Neuronal stem cell (in vitro differentiated cells): ENCODE measurements at regions not wholly inside any gene's neighbourhood (a gene's known extent, or its start where the extent isn't known, plus 50 kb on each side); places are given as distances from the start of the nearest gene placed in this dataset.

Experiments used
- DNase-seq: peaks from one replicate; pipeline ENCODE4 v3.0.0-alpha.2; 2013; ENCODE audit warnings: low spot score
- H2AFZ ChIP-seq: one replicate; pipeline ENCODE4 v1.6.1; 2013; ENCODE audit warnings: mild to moderate bottlenecking, low read length, inconsistent platforms
- H2AK5ac ChIP-seq: 2 replicates; pipeline ENCODE4 v1.6.1; 2013; ENCODE audit warnings: low read depth, mild to moderate bottlenecking, inconsistent platforms, low read length, moderate library complexity, mixed read lengths
- H2BK120ac ChIP-seq: 2 replicates; pipeline ENCODE4 v1.6.1; 2013; ENCODE audit warnings: low read depth, mild to moderate bottlenecking, inconsistent platforms, low read length, moderate library complexity, mixed read lengths
- H2BK12ac ChIP-seq: one replicate; pipeline ENCODE4 v1.6.1; 2013; ENCODE audit warnings: low read length, inconsistent platforms
- H2BK15ac ChIP-seq: 2 replicates; pipeline ENCODE4 v1.6.1; 2013; ENCODE audit warnings: mild to moderate bottlenecking, low read length, inconsistent platforms, mixed read lengths
- H2BK5ac ChIP-seq: one replicate; pipeline ENCODE4 v1.6.1; 2013; ENCODE audit warnings: inconsistent platforms, mild to moderate bottlenecking, low read length, moderate library complexity
- H3K14ac ChIP-seq: one replicate; pipeline ENCODE4 v1.6.1; 2013; ENCODE audit warnings: low read length, inconsistent platforms
- H3K18ac ChIP-seq: 2 replicates; pipeline ENCODE4 v1.6.1; 2013; ENCODE audit warnings: low read length, inconsistent platforms
- H3K23ac ChIP-seq: 2 replicates; pipeline ENCODE4 v1.6.1; 2013; ENCODE audit warnings: low read depth, mild to moderate bottlenecking, mixed read lengths, low read length, inconsistent platforms; ENCODE audit not compliant: poor library complexity
- H3K27ac ChIP-seq: replicated peaks from 3 replicates; pipeline ENCODE4 v1.5.1; 2013; ENCODE audit warnings: low read length, inconsistent platforms
- H3K27me3 ChIP-seq, 3 experiments: 2 replicates each; pipeline ENCODE4 v1.6.1; 2013; ENCODE audit warnings: low read length in 3 of 3, mild to moderate bottlenecking in 2 of 3, inconsistent platforms in 1 of 3, low read depth in 1 of 3, mixed read lengths in 1 of 3, moderate library complexity in 1 of 3; ENCODE audit not compliant: control insufficient read depth in 3 of 3, insufficient read depth in 3 of 3
- H3K36me3 ChIP-seq, 2 donors: replicated peaks in 1 of 2; 2 replicates each; pipeline ENCODE4 v1.6.1; 2013; ENCODE audit warnings: low read length in 2 of 2; ENCODE audit not compliant: control insufficient read depth in 2 of 2, insufficient read depth in 2 of 2
- H3K4ac ChIP-seq: 2 replicates; pipeline ENCODE4 v1.6.1; 2013; ENCODE audit warnings: inconsistent platforms, mild to moderate bottlenecking, low read length, moderate library complexity
- H3K4me1 ChIP-seq, 2 donors: 1 replicate in 1 of 2; 2 replicates in 1 of 2; pipeline ENCODE4 v1.6.1; 2013; ENCODE audit warnings: low read length in 2 of 2, low read depth in 1 of 2; ENCODE audit not compliant: control insufficient read depth in 2 of 2, insufficient read depth in 1 of 2
- H3K4me2 ChIP-seq: one replicate; pipeline ENCODE4 v1.6.1; 2013; ENCODE audit warnings: mild to moderate bottlenecking, low read length, inconsistent platforms; ENCODE audit not compliant: insufficient read depth, poor library complexity, severe bottlenecking
- H3K4me3 ChIP-seq, 2 donors: 2 replicates each; pipeline ENCODE4 v1.5.1; 2013; ENCODE audit warnings: low read length in 2 of 2, mild to moderate bottlenecking in 2 of 2, inconsistent platforms in 1 of 2, moderate library complexity in 1 of 2
- H3K79me1 ChIP-seq: one replicate; pipeline ENCODE4 v1.6.1; 2013; ENCODE audit warnings: low read depth, mild to moderate bottlenecking, inconsistent platforms, low read length, moderate library complexity
- H3K9ac ChIP-seq: one replicate; pipeline ENCODE4 v1.6.1; 2013; ENCODE audit warnings: mild to moderate bottlenecking, low read depth, low read length, inconsistent platforms; ENCODE audit not compliant: poor library complexity
- H3K9me3 ChIP-seq, 2 donors: replicated peaks in 1 of 2; 2 replicates each; pipeline versions ENCODE3 to v1.6.1; 2013; ENCODE audit warnings: low read length in 2 of 2, mild to moderate bottlenecking in 2 of 2, inconsistent platforms in 1 of 2, low read depth in 1 of 2, mixed read lengths in 1 of 2, moderate library complexity in 1 of 2; ENCODE audit not compliant: control insufficient read depth in 2 of 2, insufficient read depth in 1 of 2
- H4K8ac ChIP-seq: one replicate; pipeline ENCODE4 v1.6.1; 2013; ENCODE audit warnings: low read depth, mild to moderate bottlenecking, inconsistent platforms, low read length, moderate library complexity
- H4K91ac ChIP-seq: one replicate; pipeline ENCODE4 v1.6.1; 2013; ENCODE audit warnings: low read length, low read depth, mild to moderate bottlenecking, inconsistent platforms; ENCODE audit not compliant: poor library complexity
- WGBS, 2 donors: extraction: QIAGEN DNeasy Blood & Tissue Kit; methylation state at CpG; one replicate each; pipeline ENCODE4 v1.1.7; 2013; ENCODE audit warnings: missing lambda C conversion rate in 2 of 2, mixed read lengths in 1 of 2; ENCODE audit not compliant: insufficient read length in 2 of 2, insufficient replicate concordance in 1 of 2; ENCODE audit errors: extremely low coverage in 2 of 2; 5-methylcytosine and 5-hydroxymethylcytosine counted together

GRCh38 chr5:18828351-18828750 lies 1159.6 kb downstream of the CDH18 start:
- Histone ChIP-seq H3K18ac (no peak overlapping the region), H4K91ac (no peak overlapping the region), H3K4me1 (peaks cover 0 to 2% of the 10 kb centered on the region in 2 donors), H3K4ac (no peak overlapping the region), H3K9me3 (peaks cover 0 to 2% of the 10 kb centered on the region in 2 donors), H3K4me2 (no peak overlapping the region), H3K27me3 (no peaks in the 10 kb centered on the region), H3K14ac (no peak overlapping the region), H3K4me3 (no peak overlapping the region), H2AK5ac (no peak overlapping the region), H2BK15ac (no peak overlapping the region), H2BK12ac (no peak overlapping the region), H4K8ac (no peak overlapping the region), H2AFZ (no peak overlapping the region), H2BK120ac (no peak overlapping the region), H3K23ac (no peak overlapping the region), H3K79me1 (no peaks in the 10 kb centered on the region), H3K27ac (no peak overlapping the region), H3K36me3 (no peaks in the 10 kb centered on the region), H3K9ac (no peak overlapping the region), H2BK5ac (no peak overlapping the region)
- DNase-seq: no peak
- WGBS, 2 donors: no CpG with 5 or more reads among the region's 1 CpG

GRCh38 chr5:18829539-18829938 lies 1158.5 kb downstream of the CDH18 start:
- H3K4me1 ChIP-seq: peaks cover 0 to 2% of the 10 kb centered on the region in 2 donors
- H3K9ac ChIP-seq: no peak overlapping the region
- no CpG with 5 or more reads among the region's 3 CpGs for WGBS, 2 donors
- no peaks in the 10 kb centered on the region for H3K27me3 ChIP-seq
- H3K14ac ChIP-seq: no peak overlapping the region
- H3K36me3 ChIP-seq: no peaks in the 10 kb centered on the region
- H2BK120ac ChIP-seq: no peak overlapping the region
- H4K8ac ChIP-seq: no peak overlapping the region
- H3K4me2 ChIP-seq: no peak overlapping the region
- H2BK12ac ChIP-seq: no peak overlapping the region
- no peak for DNase-seq
- no peak overlapping the region for H2BK5ac ChIP-seq
- no peak overlapping the region for H3K18ac ChIP-seq
- H2AK5ac ChIP-seq: no peak overlapping the region
- peaks cover 0 to 2% of the 10 kb centered on the region in 2 donors for H3K9me3 ChIP-seq
- H3K27ac ChIP-seq: no peak overlapping the region
- H3K4ac ChIP-seq: no peak overlapping the region
- no peak overlapping the region for H2BK15ac ChIP-seq
- H4K91ac ChIP-seq: no peak overlapping the region
- H3K79me1 ChIP-seq: no peaks in the 10 kb centered on the region
- no peak overlapping the region for H2AFZ ChIP-seq
- H3K4me3 ChIP-seq: no peak overlapping the region
- no peak overlapping the region for H3K23ac ChIP-seq

GRCh38 chr5:18850216-18850615 lies 1137.8 kb downstream of the CDH18 start:
- Histone ChIP-seq H2BK12ac (no peak overlapping the region), H3K9ac (no peak overlapping the region), H3K4me1 (peaks cover 0 to 4% of the 10 kb centered on the region in 2 donors), H2BK15ac (no peak overlapping the region), H3K4me2 (no peak overlapping the region), H3K14ac (no peak overlapping the region), H3K9me3 (no peaks in the 10 kb centered on the region), H4K91ac (no peak overlapping the region), H3K23ac (no peak overlapping the region), H2BK5ac (no peak overlapping the region), H3K4ac (no peak overlapping the region), H3K27me3 (no peaks in the 10 kb centered on the region), H2AFZ (peak overlapping the region; percentile 52), H2AK5ac (no peak overlapping the region), H3K79me1 (no peaks in the 10 kb centered on the region), H2BK120ac (no peak overlapping the region), H4K8ac (no peak overlapping the region), H3K36me3 (no peaks in the 10 kb centered on the region), H3K18ac (no peak overlapping the region), H3K27ac (no peak overlapping the region), H3K4me3 (no peak overlapping the region)
- WGBS, 2 donors: no CpG with 5 or more reads among the region's 2 CpGs
- no peak for DNase-seq

GRCh38 chr5:18872978-18873377 lies 1115.0 kb downstream of the CDH18 start:
- Histone ChIP-seq H3K79me1 (no peaks in the 10 kb centered on the region), H4K91ac (no peak overlapping the region), H2AK5ac (no peak overlapping the region), H4K8ac (no peak overlapping the region), H2BK15ac (no peak overlapping the region), H3K36me3 (no peaks in the 10 kb centered on the region), H3K4me2 (no peak overlapping the region), H3K9me3 (no peaks in the 10 kb centered on the region), H3K14ac (no peak overlapping the region), H3K4me3 (no peak overlapping the region), H3K9ac (no peak overlapping the region), H2AFZ (peak overlapping the region; percentile 10), H3K4ac (no peak overlapping the region), H3K23ac (no peak overlapping the region), H2BK5ac (no peak overlapping the region), H3K27me3 (no peaks in the 10 kb centered on the region), H2BK12ac (no peak overlapping the region), H3K4me1 (no peaks in the 10 kb centered on the region), H2BK120ac (no peak overlapping the region), H3K18ac (no peak overlapping the region), H3K27ac (no peak overlapping the region)
- no peak for DNase-seq
- no CpG with 5 or more reads among the region's 6 CpGs for WGBS, 2 donors
